ENCODE measurements at regions not wholly inside any gene's neighbourhood (a gene's known extent, or its start where the extent isn't known, plus 50 kb on each side); places are given as distances from the start of the nearest gene placed in this dataset.
A peak's percentile ranks its signal among the peaks of the same experiment; 100 is the strongest.

- TF ChIP-seq, protein P1, sequence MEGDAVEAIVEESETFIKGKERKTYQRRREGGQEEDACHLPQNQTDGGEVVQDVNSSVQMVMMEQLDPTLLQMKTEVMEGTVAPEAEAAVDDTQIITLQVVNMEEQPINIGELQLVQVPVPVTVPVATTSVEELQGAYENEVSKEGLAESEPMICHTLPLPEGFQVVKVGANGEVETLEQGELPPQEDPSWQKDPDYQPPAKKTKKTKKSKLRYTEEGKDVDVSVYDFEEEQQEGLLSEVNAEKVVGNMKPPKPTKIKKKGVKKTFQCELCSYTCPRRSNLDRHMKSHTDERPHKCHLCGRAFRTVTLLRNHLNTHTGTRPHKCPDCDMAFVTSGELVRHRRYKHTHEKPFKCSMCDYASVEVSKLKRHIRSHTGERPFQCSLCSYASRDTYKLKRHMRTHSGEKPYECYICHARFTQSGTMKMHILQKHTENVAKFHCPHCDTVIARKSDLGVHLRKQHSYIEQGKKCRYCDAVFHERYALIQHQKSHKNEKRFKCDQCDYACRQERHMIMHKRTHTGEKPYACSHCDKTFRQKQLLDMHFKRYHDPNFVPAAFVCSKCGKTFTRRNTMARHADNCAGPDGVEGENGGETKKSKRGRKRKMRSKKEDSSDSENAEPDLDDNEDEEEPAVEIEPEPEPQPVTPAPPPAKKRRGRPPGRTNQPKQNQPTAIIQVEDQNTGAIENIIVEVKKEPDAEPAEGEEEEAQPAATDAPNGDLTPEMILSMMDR (IDR thresholded peaks at IDR 0.05) = no peak
Measured at GRCh38 chr2:8232871-8233270, 449.0 kb upstream of the ID2 start.

GRCh38 chr2:8234253-8234652 lies 447.6 kb upstream of the ID2 start:
- peaks cover 16% of the 10 kb centered on the region for H3K4me1 Mint-ChIP-seq
- ATAC-seq (ENCODE audit: low read depth) = peak; percentile 28
- POLR2A ChIA-PET = no interaction called here
- no peak overlapping the region for H3K4me3 Mint-ChIP-seq
- no peaks in the 10 kb centered on the region for H3K9me3 Mint-ChIP-seq
- intact Hi-C loops (cut with micrococcal nuclease) = loop anchor here (10.0 kb wide), 1 partner anchor 451 kb away; the partner anchor contains the start of gene ID2
- CTCF ChIA-PET = no interaction called here
- no peak for DNase-seq
- H3K36me3 Mint-ChIP-seq (ENCODE audit: low read depth) = no peaks in the 10 kb centered on the region
- TF ChIP-seq, protein P1 (IDR thresholded peaks at IDR 0.05) = no peak
- H3K27ac Mint-ChIP-seq = no peak overlapping the region
- peaks cover 47% of the 10 kb centered on the region for H3K27me3 Mint-ChIP-seq

More at GRCh38 chr2:8232871-8233270, 449.0 kb upstream of the ID2 start:
- intact Hi-C loops (cut with micrococcal nuclease) = loop anchor here (10.0 kb wide), 1 partner anchor 452 kb away; the partner anchor contains the start of gene ID2
- POLR2A ChIA-PET = no interaction called here
- H3K27me3 Mint-ChIP-seq = peaks cover 44% of the 10 kb centered on the region
- H3K4me3 Mint-ChIP-seq = no peak overlapping the region
- H3K27ac Mint-ChIP-seq = no peak overlapping the region
- no peaks in the 10 kb centered on the region for H3K9me3 Mint-ChIP-seq
- ATAC-seq (ENCODE audit: low read depth) (no peak), DNase-seq (no peak)
- peaks cover 16% of the 10 kb centered on the region for H3K4me1 Mint-ChIP-seq
- no peaks in the 10 kb centered on the region for H3K36me3 Mint-ChIP-seq (ENCODE audit: low read depth)
- CTCF ChIA-PET = no interaction called here

- TF ChIP-seq, protein P1 (IDR thresholded peaks at IDR 0.05) = no peak
- H3K27me3 Mint-ChIP-seq = peaks cover 47% of the 10 kb centered on the region
Measured at GRCh38 chr2:8234757-8235374, 447.0 kb upstream of the ID2 start.

GRCh38 chr2:8235419-8235818 lies 446.4 kb upstream of the ID2 start:
- H3K36me3 Mint-ChIP-seq (ENCODE audit: low read depth) = no peaks in the 10 kb centered on the region
- H3K27ac Mint-ChIP-seq = no peak overlapping the region
- CTCF ChIA-PET = no interaction called here
- TF ChIP-seq, protein P1 (IDR thresholded peaks at IDR 0.05) = no peak
- DNase-seq (no peak), ATAC-seq (ENCODE audit: low read depth) (no peak)
- no peak overlapping the region for H3K4me3 Mint-ChIP-seq
- intact Hi-C loops (cut with micrococcal nuclease) = loop anchor here (10.0 kb wide), 1 partner anchor 449 kb away; the partner anchor contains the start of gene ID2
- no peaks in the 10 kb centered on the region for H3K9me3 Mint-ChIP-seq
- POLR2A ChIA-PET = no interaction called here
- H3K27me3 Mint-ChIP-seq = peaks cover 50% of the 10 kb centered on the region
- peaks cover 16% of the 10 kb centered on the region for H3K4me1 Mint-ChIP-seq

More at GRCh38 chr2:8234757-8235374, 447.0 kb upstream of the ID2 start:
- ATAC-seq (ENCODE audit: low read depth) (peak; percentile 60), DNase-seq (no peak)
- ChIA-PET POLR2A (no interaction called here), CTCF (no interaction called here)
- Mint-ChIP-seq H3K4me3 (no peak overlapping the region), H3K27ac (no peak overlapping the region), H3K4me1 (peaks cover 16% of the 10 kb centered on the region), H3K36me3 (ENCODE audit: low read depth) (no peaks in the 10 kb centered on the region), H3K9me3 (no peaks in the 10 kb centered on the region)
- intact Hi-C loops (cut with micrococcal nuclease) = loop anchor here (10.0 kb wide), 1 partner anchor 450 kb away; the partner anchor contains the start of gene ID2

DNA sequence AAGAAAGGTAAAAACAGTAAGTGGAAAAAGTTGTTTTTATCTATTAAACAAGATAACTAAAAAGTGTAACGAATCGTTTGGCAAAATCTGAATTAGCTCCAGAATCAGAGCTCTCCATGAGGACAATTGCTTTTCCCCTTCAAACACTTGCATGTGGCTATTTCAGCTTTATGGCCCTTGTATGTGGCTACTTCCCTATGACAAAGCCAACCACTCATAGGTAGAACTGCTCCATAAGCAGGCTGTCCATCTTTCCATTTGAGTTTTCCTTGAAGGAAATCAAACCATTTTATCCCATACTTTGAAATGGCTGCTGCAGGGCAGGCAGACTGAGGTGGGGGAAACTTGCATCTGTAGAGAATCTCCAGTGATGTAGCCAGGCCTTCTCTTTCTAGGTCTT lies 445.5 kb upstream of the ID2 start:
- Mint-ChIP-seq H3K27ac (no peak overlapping the region), H3K4me3 (no peak overlapping the region), H3K27me3 (peaks cover 57% of the 10 kb centered on the region), H3K4me1 (peaks cover 16% of the 10 kb centered on the region), H3K36me3 (ENCODE audit: low read depth) (no peaks in the 10 kb centered on the region), H3K9me3 (no peaks in the 10 kb centered on the region)
- no peak for ATAC-seq (ENCODE audit: low read depth)
- ChIA-PET POLR2A (no interaction called here), CTCF (no interaction called here)
- DNase-seq = no peak
- intact Hi-C loops (cut with micrococcal nuclease) = loop anchor here (10.0 kb wide), 1 partner anchor 448 kb away; the partner anchor contains the start of gene ID2
- TF ChIP-seq, protein P1 (IDR thresholded peaks at IDR 0.05) = no peak

Data from activated B cell treated with CpG ODN at 0.5 μM for 24 hours (primary cell).